ENCODE measurements at regions not wholly inside any gene's neighbourhood (a gene's known extent, or its start where the extent isn't known, plus 50 kb on each side); places are given as distances from the start of the nearest gene placed in this dataset.

GRCh38 chr6:44698602-44699001 is 311.1 kb downstream of the CDC5L start:
- TF ChIP-seq CTCF (IDR thresholded peaks at IDR 0.05) (no peak), POLR2A (IDR thresholded peaks at IDR 0.05) (no peak)

Measured in Peyer's patch (tissue), 4 donors.